GM23338 (cell line): ENCODE measurements at regions not wholly inside any gene's neighbourhood (a gene's known extent, or its start where the extent isn't known, plus 50 kb on each side); places are given as distances from the start of the nearest gene placed in this dataset.

ENCODE experiments used
- CTCF ChIP-seq, 2 experiments: fragments of 200-600 bp in 1 of 2; sonication (generic) in 1 of 2; conservative IDR thresholded peaks; 2 replicates each; pipeline versions ENCODE4 v1.5.1 to v1.6.1; 2016 to 2017; ENCODE audit warnings: antibody characterized with exemption in 2 of 2, low read depth in 2 of 2, mild to moderate bottlenecking in 2 of 2, moderate library complexity in 1 of 2
- EZH2 ChIP-seq: fragments of 200-600 bp; sonication (generic); IDR thresholded peaks from one replicate; pipeline ENCODE4 v1.8.0; 2017; ENCODE audit warnings: antibody characterized with exemption, mild to moderate bottlenecking, low read depth; ENCODE audit not compliant: unreplicated experiment
- EZH2phosphoT487 ChIP-seq: fragments of 200-600 bp; sonication (generic); IDR thresholded peaks from one replicate; pipeline ENCODE4 v1.8.1; 2018; ENCODE audit warnings: antibody characterized with exemption; ENCODE audit not compliant: unreplicated experiment
- POLR2AphosphoS5 ChIP-seq: IDR thresholded peaks from 2 replicates; pipeline ENCODE4 v1.6.1; 2016; ENCODE audit warnings: antibody characterized with exemption, low read depth
- ZNF462 ChIP-seq: fragments of 250-450 bp; sonication (Bioruptor Pico); IDR thresholded peaks from 2 replicates; pipeline ENCODE4 v1.5.0; 2020; ENCODE audit warnings: mild to moderate bottlenecking, moderate library complexity

- TF ChIP-seq EZH2 = no peak
- TF ChIP-seq CTCF (conservative IDR thresholded peaks at IDR 0.05; ENCODE audit: low read depth in 2 of 2) = no peak
- TF ChIP-seq POLR2AphosphoS5 = no peak
- TF ChIP-seq ZNF462 (CRISPR knock-in tag) = no peak
- no peak for TF ChIP-seq EZH2phosphoT487
Observed at GRCh38 chr11:23688835-23689234, 808.0 kb upstream of the LUZP2 start.
